ENCODE measurements at regions not wholly inside any gene's neighbourhood (a gene's known extent, or its start where the extent isn't known, plus 50 kb on each side); places are given as distances from the start of the nearest gene placed in this dataset.

GRCh38 chr10:60998932-60999331, 54.9 kb upstream of the RHOBTB1 start:
- no peaks in the 10 kb centered on the region for H4K20me1 ChIP-seq (ENCODE audit: insufficient read depth, low read length)
- Mint-ChIP-seq H3K36me3 (no peaks in the 10 kb centered on the region), H3K9me3 (peaks cover 0 to 9% (median 3%) of the 10 kb centered on the region in 7 donors), H3K4me1 (peaks cover 4% of the 10 kb centered on the region), H3K27me3 (ENCODE audit: low read depth in 3 of 3) (peaks cover 30 to 32% (median 32%) of the 10 kb centered on the region in 3 donors), H3K27ac (no peak overlapping the region), H3K4me3 (no peak overlapping the region)
- no peak overlapping the region for H3K27ac ChIP-seq (ENCODE audit: low read depth in 1 of 2, low read length in 2 of 2)
- H3K4me3 ChIP-seq (replicated peaks in 1 of 3; ENCODE audit: low read depth in 2 of 3, low read length in 3 of 3) = no peak overlapping the region
- H3K4me2 ChIP-seq (replicated peaks; ENCODE audit: extremely low read depth, low read length, poor library complexity, severe bottlenecking) = no peak overlapping the region
- H3K27me3 ChIP-seq (ENCODE audit: control insufficient read depth in 2 of 2, insufficient read depth in 2 of 2, low read length in 2 of 2) = peaks cover 30 to 31% of the 10 kb centered on the region in 2 donors
- H3K36me3 ChIP-seq (replicated peaks in 1 of 2; ENCODE audit: control insufficient read depth in 1 of 2, insufficient read depth in 2 of 2, low read length in 2 of 2) = no peaks in the 10 kb centered on the region
- H3K79me2 ChIP-seq (ENCODE audit: insufficient read depth, low read length) = no peaks in the 10 kb centered on the region
- intact Hi-C loops (cut with micrococcal nuclease) = no loop called here
- no peaks in the 10 kb centered on the region for H3K9me3 ChIP-seq (replicated peaks in 1 of 2; ENCODE audit: control insufficient read depth in 1 of 2, insufficient read depth in 1 of 2, low read length in 2 of 2)
- no peak overlapping the region for H2AFZ ChIP-seq (ENCODE audit: insufficient read depth, low read depth, low read length, poor library complexity, severe bottlenecking)
- no peak for DNase-seq
- no peak overlapping the region for H3K9ac ChIP-seq (ENCODE audit: insufficient read depth, low read length, poor library complexity, severe bottlenecking)
- H3K4me1 ChIP-seq (ENCODE audit: control insufficient read depth in 1 of 2, insufficient read depth in 2 of 2, low read length in 2 of 2) = peaks cover 0 to 4% of the 10 kb centered on the region in 2 donors
- WGBS (ENCODE audit: insufficient coverage) = no CpG with 5 or more reads among the region's 4 CpGs
- no peak for TF ChIP-seq CTCF (IDR thresholded peaks at IDR 0.05)

- intact Hi-C loops (cut with micrococcal nuclease) = no loop called here
- Histone ChIP-seq H3K4me3 (replicated peaks in 1 of 3; ENCODE audit: low read depth in 2 of 3, low read length in 3 of 3) (no peak overlapping the region), H3K9ac (ENCODE audit: insufficient read depth, low read length, poor library complexity, severe bottlenecking) (no peak overlapping the region), H3K27ac (ENCODE audit: low read depth in 1 of 2, low read length in 2 of 2) (no peak overlapping the region), H3K36me3 (replicated peaks in 1 of 2; ENCODE audit: control insufficient read depth in 1 of 2, insufficient read depth in 2 of 2, low read length in 2 of 2) (no peaks in the 10 kb centered on the region), H3K4me1 (ENCODE audit: control insufficient read depth in 1 of 2, insufficient read depth in 2 of 2, low read length in 2 of 2) (no peaks in the 10 kb centered on the region), H4K20me1 (ENCODE audit: insufficient read depth, low read length) (no peaks in the 10 kb centered on the region), H3K79me2 (ENCODE audit: insufficient read depth, low read length) (no peaks in the 10 kb centered on the region), H3K9me3 (replicated peaks in 1 of 2; ENCODE audit: control insufficient read depth in 1 of 2, insufficient read depth in 1 of 2, low read length in 2 of 2) (no peaks in the 10 kb centered on the region), H2AFZ (ENCODE audit: insufficient read depth, low read depth, low read length, poor library complexity, severe bottlenecking) (no peak overlapping the region), H3K4me2 (replicated peaks; ENCODE audit: extremely low read depth, low read length, poor library complexity, severe bottlenecking) (no peak overlapping the region), H3K27me3 (ENCODE audit: control insufficient read depth in 2 of 2, insufficient read depth in 2 of 2, low read length in 2 of 2) (peaks cover under 1 to 2% of the 10 kb centered on the region in 2 donors)
- Mint-ChIP-seq H3K9me3 (peaks cover 0 to 8% (median 4%) of the 10 kb centered on the region in 7 donors), H3K27me3 (ENCODE audit: low read depth in 3 of 3) (peaks cover 0 to 9% (median 6%) of the 10 kb centered on the region in 3 donors), H3K4me1 (no peaks in the 10 kb centered on the region), H3K36me3 (no peaks in the 10 kb centered on the region), H3K4me3 (no peak overlapping the region), H3K27ac (no peak overlapping the region)
- no peak for DNase-seq
- WGBS (ENCODE audit: insufficient coverage) = no CpG with 5 or more reads among the region's 2 CpGs
- TF ChIP-seq CTCF (IDR thresholded peaks at IDR 0.05) = no peak
These were observed 50.1 kb upstream of the RHOBTB1 start for GRCh38 chr10:60994128-60994527.

All from CD14-positive monocyte (primary cell).